HG02943 (cell line): ENCODE measurements at regions not wholly inside any gene's neighbourhood (a gene's known extent, or its start where the extent isn't known, plus 50 kb on each side); places are given as distances from the start of the nearest gene placed in this dataset.

ENCODE experiments used
- ATAC-seq: cut with Tn5 transposase; IDR thresholded peaks from one replicate; pipeline ENCODE4 v1.9.1; 2021; ENCODE audit warnings: mild to moderate bottlenecking, low read depth, moderate library complexity; ENCODE audit not compliant: unreplicated experiment

DNA sequence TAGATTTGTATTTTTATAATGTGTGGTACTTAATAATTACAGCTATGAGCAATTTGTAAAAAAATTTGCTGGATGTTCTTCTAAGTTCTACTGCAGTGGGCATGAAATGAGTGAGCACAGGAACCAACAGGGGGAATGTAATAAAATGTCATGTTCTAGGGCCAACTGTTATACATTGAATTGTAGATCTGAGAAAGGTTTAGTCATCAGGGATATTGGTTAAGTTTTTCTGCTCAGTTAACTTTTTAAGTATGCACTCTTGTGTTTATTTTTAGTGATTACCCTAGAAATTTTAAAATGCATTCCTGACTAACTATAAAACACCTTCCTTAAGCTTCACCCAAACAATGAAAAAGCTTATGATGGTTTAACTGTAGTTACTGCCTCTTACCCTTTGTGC lies 101.8 kb downstream of the CAND1 start:
- ATAC-seq, result no peak

DNA sequence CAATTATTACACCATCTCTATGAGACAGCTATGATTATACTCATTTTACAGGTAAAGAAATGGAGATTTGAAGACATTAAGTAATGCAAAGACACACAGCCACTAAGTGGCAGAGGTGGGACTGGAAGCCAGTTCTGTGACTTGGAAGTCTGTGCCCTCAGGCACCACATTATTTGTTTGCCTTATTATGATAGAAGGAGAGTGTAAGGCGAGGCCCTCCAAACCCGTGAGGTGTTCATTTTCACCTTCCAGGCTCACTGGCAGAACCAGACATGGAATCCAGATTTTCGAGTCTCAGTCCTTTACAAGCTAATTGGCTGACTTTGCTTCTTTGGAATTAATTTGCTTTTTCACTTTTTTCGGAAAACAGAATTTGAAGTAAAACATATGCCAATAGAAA lies 107.9 kb downstream of the CAND1 start:
- ATAC-seq, result no peak

GRCh38 chr12:67377541-67377940 lies 108.4 kb downstream of the CAND1 start:
- ATAC-seq, result no peak

DNA sequence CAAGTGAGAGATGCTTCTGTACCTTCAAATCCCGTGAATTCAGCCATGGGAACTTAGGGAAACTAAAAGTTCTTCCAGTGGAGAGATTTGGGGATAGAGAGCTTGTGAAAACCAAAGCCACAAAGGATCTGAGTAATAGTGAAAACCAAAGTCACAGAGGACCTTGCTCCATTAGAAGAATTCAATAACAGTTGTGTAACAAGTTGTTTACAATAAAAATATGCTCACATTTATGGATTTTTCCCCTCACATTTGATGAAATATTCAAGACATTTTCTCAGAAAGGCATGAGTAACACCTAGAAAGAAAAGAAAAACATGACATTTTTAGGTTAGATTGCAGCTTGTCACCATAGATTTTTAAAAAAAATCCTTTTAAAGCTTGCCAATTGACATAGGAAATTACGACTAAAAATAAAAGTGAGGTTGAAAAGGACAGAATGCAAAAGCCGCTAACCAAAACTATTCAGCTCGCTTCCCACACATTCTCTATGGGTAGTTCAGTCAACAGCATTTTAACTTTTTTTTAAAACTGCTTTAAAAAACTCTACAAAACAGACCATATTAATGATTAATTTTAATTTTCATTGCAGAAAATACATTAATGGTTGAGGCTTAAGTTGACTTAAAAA lies 113.2 kb downstream of the CAND1 start:
- ATAC-seq, result no peak

- ATAC-seq, result no peak
Observed at GRCh38 chr12:67386869-67387565, 117.9 kb downstream of the CAND1 start.

GRCh38 chr12:67388331-67389138 lies 119.4 kb downstream of the CAND1 start:
- no peak for ATAC-seq

DNA sequence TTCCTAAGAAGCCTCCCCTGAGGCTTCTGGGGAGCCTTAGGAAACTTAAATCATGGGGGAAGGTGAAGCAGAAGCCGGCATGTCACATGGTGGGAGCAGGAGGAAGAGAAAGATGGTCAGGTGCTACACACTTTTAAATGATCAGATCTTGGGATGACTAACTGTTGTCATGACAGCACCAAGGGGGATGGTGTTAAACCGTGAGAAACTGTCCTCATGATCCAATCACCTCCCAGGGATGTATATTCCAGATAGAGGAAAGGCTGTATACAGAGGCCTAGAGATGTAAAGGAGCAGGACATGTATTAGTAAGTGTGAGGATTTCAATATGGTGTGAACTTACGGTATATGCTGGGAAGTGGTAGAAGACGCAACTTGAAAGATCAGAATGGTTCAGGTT lies 121.1 kb downstream of the CAND1 start:
- ATAC-seq, result no peak

GRCh38 chr12:67391034-67391433 lies 121.9 kb downstream of the CAND1 start:
- ATAC-seq, result no peak

- ATAC-seq, result no peak
Observed at GRCh38 chr12:67391656-67392055, 122.5 kb downstream of the CAND1 start.

DNA sequence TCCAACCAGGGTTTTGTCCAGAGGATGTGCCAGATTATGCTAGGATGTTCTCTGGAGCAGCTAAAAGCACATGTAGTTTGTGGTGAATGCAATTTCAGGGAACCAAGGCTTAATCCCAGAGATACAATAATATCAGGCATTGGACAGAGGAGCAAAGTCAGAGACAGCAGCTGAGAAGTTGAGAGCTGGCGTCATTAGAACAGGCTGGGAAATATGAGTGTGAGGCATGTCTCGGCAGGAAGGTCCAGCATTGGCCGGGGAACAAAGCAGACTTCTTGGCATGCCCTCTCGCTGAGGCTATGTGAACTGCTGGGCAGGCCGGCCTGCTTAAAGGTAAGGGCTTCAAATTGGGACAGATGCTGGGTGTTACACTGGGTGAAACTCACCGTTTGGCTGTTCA lies 125.4 kb downstream of the CAND1 start:
- ATAC-seq, result no peak

DNA sequence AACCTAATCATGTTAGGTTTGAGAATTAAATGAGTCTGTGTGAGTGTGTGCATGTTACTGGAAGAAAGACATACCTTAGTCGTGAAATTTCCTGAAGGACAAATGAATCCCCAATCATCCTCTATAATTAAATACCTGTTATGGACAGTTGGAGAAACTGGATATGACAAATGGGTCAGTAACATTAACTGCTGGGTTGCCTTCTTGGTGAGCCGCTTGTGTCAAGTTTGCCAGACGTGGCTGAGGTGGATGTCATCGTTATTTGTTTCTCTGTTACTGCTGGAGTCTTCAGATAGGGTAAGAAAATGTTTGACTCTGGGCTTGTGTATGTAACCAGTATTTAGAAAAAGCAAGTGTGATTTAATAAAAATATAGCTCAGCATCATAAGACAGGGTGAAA lies 131.6 kb downstream of the CAND1 start:
- ATAC-seq, result no peak

- no peak for ATAC-seq
Observed at GRCh38 chr12:67410246-67410645, 141.1 kb downstream of the CAND1 start.

GRCh38 chr12:67410667-67411067 lies 141.5 kb downstream of the CAND1 start:
- ATAC-seq, result no peak

GRCh38 chr12:67411562-67411961 lies 142.4 kb downstream of the CAND1 start:
- ATAC-seq, result no peak

GRCh38 chr12:67413577-67413976 lies 144.4 kb downstream of the CAND1 start:
- ATAC-seq, result no peak

DNA sequence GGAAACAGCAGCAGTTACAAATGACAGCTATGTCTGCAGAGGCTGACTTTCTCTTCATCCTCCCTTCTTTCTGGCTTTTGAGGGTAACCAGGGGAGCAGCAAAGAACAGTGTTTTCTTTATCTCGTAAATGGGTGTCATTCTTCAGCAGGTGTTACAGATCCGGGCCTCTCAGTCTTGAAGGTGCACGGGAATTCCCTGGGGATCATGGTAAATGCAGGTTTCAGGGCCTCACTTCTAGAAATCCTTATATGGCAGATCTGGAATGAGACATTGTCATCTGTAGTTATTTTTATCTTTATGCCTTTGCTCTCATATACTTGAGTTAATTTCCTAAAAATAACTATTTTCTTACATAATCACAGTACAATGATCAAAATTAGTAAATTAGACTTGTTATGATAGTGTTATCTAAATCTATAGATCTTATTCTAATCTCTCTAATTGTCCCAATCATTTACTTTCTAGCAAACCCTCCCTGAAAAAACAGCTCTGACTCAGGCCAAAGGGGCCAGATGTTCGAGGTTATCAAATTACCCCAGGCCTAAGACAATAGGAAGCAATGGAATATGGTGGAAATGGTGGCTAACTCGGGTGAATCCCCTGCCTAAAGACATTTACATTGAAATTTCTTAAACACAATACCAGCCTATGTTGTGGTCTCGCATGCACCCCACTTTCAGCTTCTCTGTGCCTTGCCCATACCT lies 145.0 kb downstream of the CAND1 start:
- no peak for ATAC-seq

- no peak for ATAC-seq
Observed at GRCh38 chr12:67415473-67415872, 146.3 kb downstream of the CAND1 start.

- no peak for ATAC-seq
Observed at GRCh38 chr12:67419810-67420209, 150.7 kb downstream of the CAND1 start.

- no peak for ATAC-seq
Observed at GRCh38 chr12:67420506-67420905, 151.3 kb downstream of the CAND1 start.

GRCh38 chr12:67422081-67422480 lies 152.9 kb downstream of the CAND1 start:
- ATAC-seq, result no peak

- no peak for ATAC-seq
Observed at GRCh38 chr12:67424784-67425183, 155.6 kb downstream of the CAND1 start.
